AG04449 (cell line): ENCODE measurements at regions not wholly inside any gene's neighbourhood (a gene's known extent, or its start where the extent isn't known, plus 50 kb on each side); places are given as distances from the start of the nearest gene placed in this dataset.

Source experiments
- CTCF ChIA-PET: fragments of 350-600 bp; formaldehyde crosslinking; extraction: SDS; loops from one replicate; lab custom pipeline; 2021; ENCODE audit warnings: antibody characterized with exemption; lab: Yijun Ruan, JAX
- POLR2A ChIA-PET: fragments of 400-600, 350-600 bp; formaldehyde crosslinking; extraction: SDS; loops from one replicate; lab custom pipeline; 2020; ENCODE audit warnings: antibody characterized with exemption, inconsistent platforms; lab: Yijun Ruan, JAX
- DNase-seq: peaks from one replicate; pipeline ENCODE4 v3.0.0-alpha.2; 2010; ENCODE audit warnings: low read depth, low spot score
- H3K4me3 ChIP-seq: 2 replicates; pipeline ENCODE4 v1.5.1; 2011; ENCODE audit warnings: low read depth, mild to moderate bottlenecking, control low read depth, low read length
- CTCF ChIP-seq: IDR thresholded peaks from one replicate; pipeline ENCODE4 v1.5.1; 2011; ENCODE audit warnings: mild to moderate bottlenecking, moderate library complexity, low read length, control low read depth, inconsistent platforms; ENCODE audit not compliant: insufficient read depth; ENCODE audit errors: missing control alignments

DNA sequence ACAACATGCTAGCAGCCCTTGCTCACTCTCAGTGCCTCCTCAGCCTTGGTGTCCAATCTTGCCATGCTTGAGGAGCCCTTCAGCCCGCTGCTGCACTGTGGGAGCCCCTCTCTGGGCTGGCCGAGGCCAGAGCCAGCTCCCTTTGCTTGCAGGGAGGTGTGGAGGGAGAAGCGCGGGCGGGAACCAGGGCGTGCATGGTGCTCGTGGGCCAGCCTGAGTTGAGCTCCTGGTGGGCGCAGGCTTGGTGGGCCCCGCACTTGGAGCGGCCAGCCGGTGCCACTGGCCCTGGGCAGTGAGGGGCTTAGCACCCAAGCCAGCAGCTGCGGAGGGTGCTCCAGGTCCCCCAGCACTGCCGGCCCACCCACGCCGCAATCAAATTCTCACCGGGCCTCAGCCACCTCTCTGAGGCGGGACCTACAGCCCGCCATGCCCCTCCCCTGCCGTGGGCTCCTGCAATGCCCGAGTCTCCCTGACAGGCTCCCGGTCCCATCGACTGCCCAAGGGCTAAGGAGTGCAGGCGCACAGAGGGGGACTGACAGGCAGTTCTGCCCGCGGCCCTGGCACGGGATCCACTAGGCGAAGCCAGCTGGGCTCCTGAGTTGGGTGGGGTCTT, 333.5 kb downstream of the KCNN2 start:
- H3K4me3 ChIP-seq = no peak overlapping the region
- ChIA-PET CTCF (no interaction called here), POLR2A (no interaction called here)
- no peak for TF ChIP-seq CTCF
- DNase-seq = no peak

GRCh38 chr5:114686356-114686755, 324.5 kb downstream of the KCNN2 start:
- H3K4me3 ChIP-seq = no peak overlapping the region
- CTCF ChIA-PET = no interaction called here
- DNase-seq = no peak
- no peak for TF ChIP-seq CTCF
- POLR2A ChIA-PET = no interaction called here

DNA sequence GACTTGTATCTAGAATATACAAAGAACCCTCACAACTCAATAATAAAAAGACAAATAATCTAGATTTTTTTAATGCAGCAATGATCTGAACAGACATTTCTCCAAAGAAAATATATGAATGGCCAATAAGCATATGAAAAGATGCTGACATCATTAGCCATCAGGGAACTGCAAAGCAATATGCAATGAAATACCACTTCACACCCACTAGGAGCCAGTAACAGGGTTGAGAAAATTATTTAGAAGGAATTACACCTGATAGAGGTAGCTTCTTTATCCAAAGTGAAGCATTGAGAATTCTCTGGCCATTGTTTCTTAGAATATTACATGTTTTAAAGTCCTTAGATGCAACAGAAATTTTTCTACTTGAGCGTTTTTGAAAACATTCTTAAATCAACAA, 316.9 kb downstream of the KCNN2 start:
- no peak overlapping the region for H3K4me3 ChIP-seq
- TF ChIP-seq CTCF = no peak
- POLR2A ChIA-PET = no interaction called here
- CTCF ChIA-PET = no interaction called here
- no peak for DNase-seq

DNA sequence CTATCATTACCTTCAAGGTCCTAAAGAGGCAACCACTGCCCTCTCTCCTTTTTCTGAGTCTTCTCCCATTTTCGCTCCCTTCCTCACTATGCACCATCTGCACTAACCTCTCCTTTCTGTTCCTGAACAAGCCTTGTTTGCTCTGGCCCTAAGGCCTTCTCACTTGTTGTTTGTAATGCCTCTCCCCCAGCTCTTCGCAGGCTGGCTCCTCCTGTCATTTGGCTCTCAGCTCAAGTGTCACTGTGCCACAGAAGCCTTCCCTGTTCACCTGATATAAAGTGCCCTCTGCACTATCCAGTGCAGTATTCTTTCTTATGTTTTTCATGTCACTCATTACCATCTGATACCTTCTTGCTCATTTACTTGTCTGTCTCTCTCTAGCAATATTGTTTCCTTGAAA, 303.7 kb downstream of the KCNN2 start:
- no peak for TF ChIP-seq CTCF
- POLR2A ChIA-PET = no interaction called here
- no peak overlapping the region for H3K4me3 ChIP-seq
- CTCF ChIA-PET = no interaction called here
- no peak for DNase-seq

DNA sequence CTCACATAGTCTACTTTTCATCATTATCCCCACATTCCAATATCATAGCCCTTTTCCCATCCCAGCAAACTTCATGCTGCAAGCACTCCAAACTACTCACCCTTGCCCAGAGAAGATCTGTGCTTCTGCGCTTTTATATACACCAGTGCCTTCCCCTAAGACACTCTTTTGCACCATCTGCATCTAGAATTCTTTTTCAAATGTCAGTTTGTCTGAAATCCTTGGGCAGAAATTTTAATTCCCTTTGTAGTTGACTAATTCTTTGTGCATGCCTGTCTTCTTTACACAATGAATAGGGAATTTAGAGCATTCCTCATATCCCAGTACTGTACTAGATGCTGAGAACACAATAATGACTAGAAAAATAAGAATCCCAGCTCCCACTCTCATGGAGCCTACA, 298.9 kb downstream of the KCNN2 start:
- CTCF ChIA-PET = no interaction called here

GRCh38 chr5:114658194-114658593, 296.3 kb downstream of the KCNN2 start:
- POLR2A ChIA-PET = no interaction called here
- CTCF ChIA-PET = no interaction called here
- TF ChIP-seq CTCF = no peak
- no peak overlapping the region for H3K4me3 ChIP-seq
- no peak for DNase-seq

More for the DNA sequence above, 298.9 kb downstream of the KCNN2 start:
- H3K4me3 ChIP-seq = no peak overlapping the region
- POLR2A ChIA-PET = no interaction called here
- no peak for DNase-seq
- no peak for TF ChIP-seq CTCF
